GM10248 (cell line): ENCODE measurements at regions not wholly inside any gene's neighbourhood (a gene's known extent, or its start where the extent isn't known, plus 50 kb on each side); places are given as distances from the start of the nearest gene placed in this dataset.

Source experiments
- CTCF ChIA-PET: fragments of 300-600 bp; sonication (Branson Sonifier 250); formaldehyde crosslinking; extraction: SDS; loops from one replicate; lab custom pipeline; 2021; ENCODE audit warnings: antibody characterized with exemption; lab: Yijun Ruan, JAX
- POLR2A ChIA-PET: fragments of 350-650 bp; sonication (Branson Sonifier 250); formaldehyde crosslinking; extraction: SDS; loops from one replicate; lab custom pipeline; 2020; ENCODE audit warnings: antibody characterized with exemption; lab: Yijun Ruan, JAX
- DNase-seq: peaks from one replicate; pipeline ENCODE4 v3.0.0; 2012; ENCODE audit errors: extremely low spot score
- CTCF ChIP-seq: IDR thresholded peaks from 2 replicates; pipeline ENCODE4 v1.5.1; 2012; ENCODE audit warnings: mild to moderate bottlenecking, low read depth; ENCODE audit errors: extremely low read depth, missing control alignments, control extremely low read depth

DNA sequence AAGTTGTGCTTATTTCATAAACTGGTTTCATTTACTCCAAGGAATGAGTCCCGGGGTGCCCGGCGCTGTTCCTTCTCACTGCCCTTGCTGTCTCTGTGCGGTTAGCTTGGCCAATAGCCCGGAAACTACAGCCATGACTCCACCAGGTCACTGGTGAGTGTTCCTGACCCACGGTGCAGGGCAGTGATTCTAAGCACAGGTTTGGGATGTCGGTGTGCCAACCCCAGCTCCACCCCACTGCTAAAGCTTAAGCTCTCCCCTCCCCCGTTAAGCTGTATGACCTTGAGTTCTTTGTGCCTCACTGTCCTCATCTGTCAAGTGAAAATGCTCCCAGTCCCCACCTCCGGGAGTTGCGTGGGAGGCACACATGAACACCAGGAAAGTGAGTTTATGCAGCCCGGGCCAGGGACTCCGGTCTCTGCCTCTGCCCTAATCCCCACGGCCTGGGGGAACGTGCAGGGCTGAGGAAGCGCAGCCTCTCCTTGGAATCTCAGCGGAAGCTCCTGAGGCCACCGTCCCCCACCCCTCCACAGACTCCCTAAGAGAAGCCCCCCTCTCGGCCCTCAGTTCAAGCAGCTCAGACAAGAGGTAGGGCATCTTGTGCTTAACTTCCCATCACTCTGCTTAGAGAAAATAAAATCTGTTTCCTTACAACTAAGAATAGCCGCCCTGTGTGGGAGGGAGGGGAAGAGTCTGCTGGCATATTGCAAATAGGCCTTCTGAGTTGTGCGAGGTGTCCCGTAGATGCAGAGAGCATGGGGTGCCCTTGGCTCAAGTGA lies 92.0 kb upstream of the RAI14 start:
- POLR2A ChIA-PET = no interaction called here
- TF ChIP-seq CTCF = no peak
- CTCF ChIA-PET = interaction anchor here (1.0 to 1.6 kb wide), 3 partner anchors 10 to 23 kb away, joined by 3 to 5 read pairs (median 4); no protein-coding TSS in a partner anchor
- no peak for DNase-seq

DNA sequence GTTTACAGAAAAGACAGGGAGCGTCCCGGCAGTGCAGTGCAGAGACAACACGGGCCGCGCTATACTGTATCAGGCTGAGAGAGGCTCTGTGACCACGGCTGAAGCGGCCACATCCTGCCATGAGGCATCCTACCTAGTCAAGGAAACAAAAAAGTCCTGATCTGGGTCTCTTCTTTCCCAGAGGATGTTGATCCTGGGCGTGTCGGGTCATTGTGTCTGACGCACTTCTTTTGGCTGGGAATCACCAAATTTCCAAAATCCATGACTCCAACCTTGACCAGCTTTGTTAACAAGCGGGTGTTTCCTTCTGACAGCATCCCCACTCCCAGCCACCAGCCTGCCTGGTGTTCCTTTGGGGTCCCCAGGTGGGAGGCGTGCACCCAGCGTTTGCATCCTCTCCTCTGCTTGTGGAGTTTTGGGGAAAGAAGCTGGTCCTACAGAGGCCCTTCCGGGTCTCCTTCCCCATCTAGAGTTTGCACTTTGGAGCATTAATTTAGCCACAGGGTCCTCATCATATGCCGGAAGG lies 91.4 kb upstream of the RAI14 start:
- POLR2A ChIA-PET = no interaction called here
- no peak for DNase-seq
- no peak for TF ChIP-seq CTCF
- CTCF ChIA-PET = interaction anchor here (1.3 to 1.6 kb wide), 2 partner anchors 11 to 41 kb away, joined by 4 read pairs; no protein-coding TSS in a partner anchor

DNA sequence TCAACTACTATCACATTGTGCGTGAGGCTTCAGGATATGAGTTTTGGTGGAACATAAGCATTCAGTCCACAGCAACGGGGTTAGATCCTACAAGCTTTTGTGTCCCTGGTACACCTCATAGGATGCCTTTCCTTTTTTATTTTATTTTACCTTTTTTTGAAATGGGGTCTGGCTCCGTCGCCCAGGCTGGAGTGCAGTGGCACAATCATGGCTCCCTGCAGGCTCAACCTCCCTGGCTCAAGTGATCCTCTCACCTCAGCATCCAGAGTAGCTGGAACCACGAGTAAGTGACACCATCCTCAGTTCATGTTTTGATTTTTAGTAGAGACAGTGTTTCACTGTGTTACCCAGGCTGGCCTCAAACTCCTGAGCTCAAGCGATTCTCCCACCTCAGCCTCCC lies 86.0 kb upstream of the RAI14 start:
- CTCF ChIA-PET = interaction anchor here (1.4 to 1.6 kb wide), 2 partner anchors 32 to 36 kb away, joined by 3 read pairs; no protein-coding TSS in a partner anchor
- POLR2A ChIA-PET = no interaction called here
- no peak for DNase-seq
- no peak for TF ChIP-seq CTCF

DNA sequence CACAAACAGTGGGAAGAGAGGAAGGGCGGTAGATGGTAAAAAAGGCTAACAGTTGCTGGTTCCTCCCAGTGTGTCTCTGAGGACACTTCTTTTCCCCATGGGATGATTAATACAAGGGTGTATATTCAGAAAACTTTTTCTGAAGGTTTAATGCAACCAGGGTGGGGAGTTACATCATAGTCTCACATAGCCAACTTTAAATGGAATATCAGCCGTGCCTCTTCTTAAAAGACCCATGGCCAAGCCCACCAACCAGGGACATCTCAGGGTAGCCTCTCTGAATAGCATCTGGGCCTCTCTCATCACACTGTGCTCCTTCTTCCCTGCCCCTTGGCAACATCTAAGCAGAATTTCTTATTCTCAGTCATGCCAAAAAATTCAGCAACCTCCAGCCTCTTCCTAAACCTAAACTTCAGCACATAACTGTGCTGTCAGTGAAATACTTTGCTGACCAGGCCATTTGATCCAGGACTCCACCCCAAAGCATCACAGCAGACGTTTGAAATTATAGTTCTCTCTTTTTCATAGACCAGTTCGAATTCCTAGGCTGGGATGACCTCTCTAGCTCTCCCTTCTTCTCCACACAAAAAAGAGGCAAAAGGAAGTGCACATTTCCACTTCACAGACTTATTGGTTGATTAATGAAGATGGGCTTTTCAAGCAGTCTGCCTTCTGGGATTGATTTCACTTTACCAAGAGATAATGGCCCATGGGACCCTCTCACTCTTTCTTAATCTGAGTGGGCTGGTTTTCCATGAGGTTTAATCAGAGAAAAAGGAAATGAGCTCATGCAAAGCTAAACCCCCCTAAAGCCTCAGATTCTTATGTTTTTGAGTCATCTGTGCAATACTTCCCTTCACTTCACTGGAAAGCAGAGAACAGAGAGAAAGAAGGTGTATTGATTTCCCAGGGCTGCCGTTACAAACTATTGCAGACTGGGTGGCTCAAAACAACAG lies 85.1 kb upstream of the RAI14 start:
- CTCF ChIA-PET = interaction anchor here (1.6 kb wide), 1 partner anchor 37 kb away, joined by 3 read pairs; no protein-coding TSS in a partner anchor
- POLR2A ChIA-PET = no interaction called here
- no peak for DNase-seq
- TF ChIP-seq CTCF = no peak

DNA sequence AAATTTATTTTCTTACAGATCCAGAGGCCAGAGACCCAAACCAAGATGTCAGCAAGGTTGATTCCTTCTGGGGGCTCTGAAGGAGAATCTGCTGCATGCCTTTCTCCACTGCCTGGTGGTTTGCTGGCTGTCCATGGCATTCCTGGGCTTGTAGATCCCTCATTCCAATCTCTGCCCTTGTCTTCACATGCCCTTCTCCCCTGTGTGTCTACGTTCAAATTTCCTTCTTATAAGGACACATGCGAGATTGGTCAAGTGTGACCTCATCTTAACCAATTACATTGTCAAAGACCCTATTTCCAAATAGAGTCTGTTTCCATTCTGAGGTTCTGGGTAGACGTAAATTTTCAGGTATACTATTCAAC lies 84.5 kb upstream of the RAI14 start:
- ChIA-PET CTCF (interaction anchor here (1.6 kb wide), 1 partner anchor 38 kb away, joined by 3 read pairs; no protein-coding TSS in a partner anchor), POLR2A (no interaction called here)
- DNase-seq = no peak
- no peak for TF ChIP-seq CTCF

- POLR2A ChIA-PET = no interaction called here
- DNase-seq = no peak
- CTCF ChIA-PET = interaction anchor here (1.4 to 1.8 kb wide), 2 partner anchors 9 to 52 kb away, joined by 4 to 8 read pairs; no protein-coding TSS in a partner anchor
- no peak for TF ChIP-seq CTCF
Observed at GRCh38 chr5:34574936-34575467, 81.1 kb upstream of the RAI14 start.
